ENCODE measurements at regions not wholly inside any gene's neighbourhood (a gene's known extent, or its start where the extent isn't known, plus 50 kb on each side); places are given as distances from the start of the nearest gene placed in this dataset.
"Not testable (repeated sequence)": the region's sequence is repeated elsewhere in the genome, so short reads cannot be mapped to it uniquely, and the experiment has no call there.

DNA sequence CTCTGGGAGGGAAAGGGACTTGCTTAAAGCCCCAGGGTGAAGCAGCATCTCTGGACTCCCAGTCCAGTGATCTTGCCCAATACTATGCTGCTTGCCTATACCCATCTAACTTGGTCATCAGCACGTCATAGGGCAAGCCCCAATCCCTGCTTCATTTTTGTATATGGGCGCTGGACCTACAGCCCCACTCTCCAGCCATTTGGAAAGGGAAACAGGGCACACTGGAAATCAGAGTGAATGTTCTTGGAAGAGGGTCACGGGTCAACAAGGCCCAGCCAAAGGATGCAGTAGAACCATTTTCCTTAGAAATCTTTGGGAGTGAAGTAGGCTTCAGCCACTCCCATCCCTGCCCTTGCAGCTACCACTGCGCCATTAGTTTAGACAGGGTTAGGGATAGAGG is 162.5 kb downstream of the GOLGA6L4 start:
- H3K9ac ChIP-seq; H3K36me3 ChIP-seq (ENCODE audit: low read depth); H3K27me3 ChIP-seq (replicated peaks; ENCODE audit: insufficient read depth); H3K27ac ChIP-seq; H3K79me2 ChIP-seq (ENCODE audit: insufficient read depth); H3K4me1 ChIP-seq (ENCODE audit: insufficient read depth); H3K9me2 ChIP-seq (ENCODE audit: insufficient read depth); H4K20me1 ChIP-seq (ENCODE audit: insufficient read depth); DNase-seq; H3K4me3 ChIP-seq; H3F3A ChIP-seq (ENCODE audit: insufficient read depth); H2AFZ ChIP-seq; H3K4me2 ChIP-seq (ENCODE audit: unreplicated experiment); H3K9me3 ChIP-seq (ENCODE audit: low read depth); in situ Hi-C loops (cut with MboI): not testable (repeated sequence)
- WGBS, 2 experiments (ENCODE audit: low coverage in 1 of 2, low lambda C conversion rate in 2 of 2, missing lambda C conversion rate in 2 of 2) = 85% methylated on average over 4 of the region's 4 CpGs

GRCh38 chr15:84398763-84399701 is 163.5 kb downstream of the GOLGA6L4 start:
- Histone ChIP-seq H3K4me2 (ENCODE audit: unreplicated experiment) (no peak overlapping the region), H3K27me3 (replicated peaks; ENCODE audit: insufficient read depth) (no peaks in the 10 kb centered on the region), H3K9me2 (ENCODE audit: insufficient read depth) (no peaks in the 10 kb centered on the region), H3K27ac (no peak overlapping the region), H3K9me3 (ENCODE audit: low read depth) (no peaks in the 10 kb centered on the region), H3K9ac (no peak overlapping the region), H2AFZ (no peak overlapping the region), H3F3A (ENCODE audit: insufficient read depth) (no peaks in the 10 kb centered on the region), H3K4me3 (no peak overlapping the region), H3K4me1 (ENCODE audit: insufficient read depth) (no peaks in the 10 kb centered on the region), H3K79me2 (ENCODE audit: insufficient read depth) (no peaks in the 10 kb centered on the region), H4K20me1 (ENCODE audit: insufficient read depth) (no peaks in the 10 kb centered on the region), H3K36me3 (ENCODE audit: low read depth) (no peaks in the 10 kb centered on the region)
- DNase-seq = no peak
- in situ Hi-C loops (cut with MboI) = no loop called here
- WGBS, 2 experiments (ENCODE audit: low coverage in 1 of 2, low lambda C conversion rate in 2 of 2, missing lambda C conversion rate in 2 of 2) = 87% methylated on average over 24 to 42 of the region's 42 CpGs
- no peak for TF ChIP-seq EZH2phosphoT487 (IDR thresholded peaks at IDR 0.05; ENCODE audit: insufficient read depth, low read depth)
- TF ChIP-seq EZH2 (IDR thresholded peaks at IDR 0.05; ENCODE audit: insufficient read depth, poor library complexity, severe bottlenecking) = no peak

DNA sequence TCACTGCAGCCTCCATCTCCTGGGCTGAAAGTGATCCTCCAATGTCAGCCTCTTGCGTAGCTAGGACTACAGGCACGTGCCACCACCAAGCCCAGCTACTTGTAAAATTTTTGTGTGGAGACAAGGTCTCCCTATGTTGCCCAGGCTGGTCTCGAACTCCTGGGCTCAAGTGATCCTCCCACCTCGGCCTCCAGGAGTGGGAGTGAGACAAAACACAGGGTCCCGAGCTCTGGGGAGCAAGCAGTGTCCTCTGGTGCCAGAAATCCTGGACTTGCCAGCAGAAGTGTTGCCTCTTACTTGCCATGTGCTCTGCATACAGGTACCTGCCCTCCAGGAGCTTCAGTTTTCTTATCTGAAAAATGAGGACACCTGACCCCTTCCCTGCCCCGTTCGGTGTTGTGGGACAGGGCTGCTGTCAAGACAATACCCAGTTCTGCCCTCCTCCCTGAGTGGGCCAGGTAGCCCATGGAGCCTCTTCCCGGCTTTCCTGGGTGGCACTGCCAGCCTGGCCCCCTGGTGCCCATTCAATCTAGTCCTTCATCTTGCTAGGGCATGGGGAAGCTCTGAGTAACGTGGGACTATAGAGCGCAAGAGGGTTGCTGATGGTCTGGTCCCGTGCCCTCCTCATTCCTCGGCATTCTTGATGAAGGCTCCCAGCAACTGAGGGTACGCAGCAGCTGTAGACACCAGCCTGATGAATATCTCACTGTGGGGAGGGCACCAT is 164.6 kb downstream of the GOLGA6L4 start:
- H3K36me3 ChIP-seq (ENCODE audit: low read depth) = no peaks in the 10 kb centered on the region
- no peaks in the 10 kb centered on the region for H3K9me2 ChIP-seq (ENCODE audit: insufficient read depth)
- no peaks in the 10 kb centered on the region for H3K27me3 ChIP-seq (replicated peaks; ENCODE audit: insufficient read depth)
- no peaks in the 10 kb centered on the region for H3F3A ChIP-seq (ENCODE audit: insufficient read depth)
- no peak for DNase-seq
- no peak overlapping the region for H3K4me3 ChIP-seq
- TF ChIP-seq EZH2phosphoT487 (IDR thresholded peaks at IDR 0.05; ENCODE audit: insufficient read depth, low read depth) (no peak), EZH2 (IDR thresholded peaks at IDR 0.05; ENCODE audit: insufficient read depth, poor library complexity, severe bottlenecking) (no peak)
- H2AFZ ChIP-seq = no peak overlapping the region
- 73 to 75% methylated on average over 13 of the region's 13 CpGs for WGBS, 2 experiments (ENCODE audit: low coverage in 1 of 2, low lambda C conversion rate in 2 of 2, missing lambda C conversion rate in 2 of 2)
- no peak overlapping the region for H3K27ac ChIP-seq
- no peak overlapping the region for H3K4me2 ChIP-seq (ENCODE audit: unreplicated experiment)
- no peaks in the 10 kb centered on the region for H3K9me3 ChIP-seq (ENCODE audit: low read depth)
- in situ Hi-C loops (cut with MboI) = no loop called here
- H4K20me1 ChIP-seq (ENCODE audit: insufficient read depth) = no peaks in the 10 kb centered on the region
- H3K4me1 ChIP-seq (ENCODE audit: insufficient read depth) = no peaks in the 10 kb centered on the region
- H3K79me2 ChIP-seq (ENCODE audit: insufficient read depth) = no peaks in the 10 kb centered on the region
- no peak overlapping the region for H3K9ac ChIP-seq

DNA sequence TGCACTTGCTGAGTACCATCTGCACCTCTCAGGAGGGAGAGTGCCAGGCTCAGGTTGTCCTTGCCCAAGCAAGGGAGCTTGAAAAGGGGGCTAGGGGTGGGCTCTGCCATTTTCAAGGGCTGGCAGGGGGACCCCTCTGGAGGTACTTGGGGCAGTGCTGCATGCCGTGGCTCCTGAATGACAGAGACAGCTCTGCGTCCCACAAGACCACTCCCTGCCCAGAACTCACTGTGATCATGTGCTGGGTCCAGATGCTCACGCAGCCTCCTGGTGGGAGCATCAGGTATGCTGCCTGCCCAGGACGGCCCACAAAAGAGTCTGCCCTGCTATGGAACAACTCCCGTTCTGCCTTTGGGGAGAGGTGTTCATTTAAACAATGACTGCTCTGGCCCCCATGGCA is 165.2 kb downstream of the GOLGA6L4 start:
- Histone ChIP-seq H4K20me1 (ENCODE audit: insufficient read depth) (no peaks in the 10 kb centered on the region), H3K4me1 (ENCODE audit: insufficient read depth) (no peaks in the 10 kb centered on the region), H3K79me2 (ENCODE audit: insufficient read depth) (no peaks in the 10 kb centered on the region), H3K4me2 (ENCODE audit: unreplicated experiment) (no peak overlapping the region), H3K9me2 (ENCODE audit: insufficient read depth) (no peaks in the 10 kb centered on the region), H3K27me3 (replicated peaks; ENCODE audit: insufficient read depth) (no peaks in the 10 kb centered on the region), H3K9ac (no peak overlapping the region), H3F3A (ENCODE audit: insufficient read depth) (no peaks in the 10 kb centered on the region), H2AFZ (no peak overlapping the region), H3K27ac (no peak overlapping the region), H3K9me3 (ENCODE audit: low read depth) (no peaks in the 10 kb centered on the region), H3K36me3 (ENCODE audit: low read depth) (no peaks in the 10 kb centered on the region), H3K4me3 (no peak overlapping the region)
- no peak for TF ChIP-seq EZH2phosphoT487 (IDR thresholded peaks at IDR 0.05; ENCODE audit: insufficient read depth, low read depth)
- TF ChIP-seq EZH2 (IDR thresholded peaks at IDR 0.05; ENCODE audit: insufficient read depth, poor library complexity, severe bottlenecking) = no peak
- 85 to 88% methylated on average over 5 of the region's 5 CpGs for WGBS, 2 experiments (ENCODE audit: low coverage in 1 of 2, low lambda C conversion rate in 2 of 2, missing lambda C conversion rate in 2 of 2)
- DNase-seq = no peak
- in situ Hi-C loops (cut with MboI) = no loop called here

GRCh38 chr15:84401461-84401860 is 165.9 kb downstream of the GOLGA6L4 start:
- not testable (repeated sequence) for DNase-seq

GRCh38 chr15:84401891-84402840 is 166.6 kb downstream of the GOLGA6L4 start:
- H3K4me1 ChIP-seq (ENCODE audit: insufficient read depth); H4K20me1 ChIP-seq (ENCODE audit: insufficient read depth); H3K27ac ChIP-seq; H2AFZ ChIP-seq; H3K9me3 ChIP-seq (ENCODE audit: low read depth); H3K27me3 ChIP-seq (replicated peaks; ENCODE audit: insufficient read depth); H3F3A ChIP-seq (ENCODE audit: insufficient read depth); H3K4me2 ChIP-seq (ENCODE audit: unreplicated experiment); H3K79me2 ChIP-seq (ENCODE audit: insufficient read depth); H3K9ac ChIP-seq; in situ Hi-C loops (cut with MboI); H3K4me3 ChIP-seq; H3K9me2 ChIP-seq (ENCODE audit: insufficient read depth); H3K36me3 ChIP-seq (ENCODE audit: low read depth): not testable (repeated sequence)
- DNase-seq = peak; percentile 4
- 90 to 94% methylated on average over 13 of the region's 14 CpGs for WGBS, 2 experiments (ENCODE audit: low coverage in 1 of 2, low lambda C conversion rate in 2 of 2, missing lambda C conversion rate in 2 of 2)

More at GRCh38 chr15:84401461-84401860, 165.9 kb downstream of the GOLGA6L4 start:
- H3K4me3 ChIP-seq; H3F3A ChIP-seq (ENCODE audit: insufficient read depth); H3K27ac ChIP-seq; H3K4me2 ChIP-seq (ENCODE audit: unreplicated experiment); H3K27me3 ChIP-seq (replicated peaks; ENCODE audit: insufficient read depth); H3K79me2 ChIP-seq (ENCODE audit: insufficient read depth); H4K20me1 ChIP-seq (ENCODE audit: insufficient read depth); H3K9me3 ChIP-seq (ENCODE audit: low read depth); H2AFZ ChIP-seq; H3K9ac ChIP-seq; in situ Hi-C loops (cut with MboI); H3K36me3 ChIP-seq (ENCODE audit: low read depth); H3K9me2 ChIP-seq (ENCODE audit: insufficient read depth); H3K4me1 ChIP-seq (ENCODE audit: insufficient read depth): not testable (repeated sequence)
- WGBS, 2 experiments (ENCODE audit: low coverage in 1 of 2, low lambda C conversion rate in 2 of 2, missing lambda C conversion rate in 2 of 2) = 80 to 85% methylated on average over 5 of the region's 5 CpGs

Measured in GM23248 (cell line).